H1 (cell line): ENCODE measurements at regions not wholly inside any gene's neighbourhood (a gene's known extent, or its start where the extent isn't known, plus 50 kb on each side); places are given as distances from the start of the nearest gene placed in this dataset.

Source experiments
- CEBPB ChIP-seq: IDR thresholded peaks from 2 replicates; pipeline ENCODE4 v1.6.1; 2012; ENCODE audit warnings: low read depth, low read length
- EZH2 ChIP-seq: fragments of 200-600 bp; sonication (generic); IDR thresholded peaks from 2 replicates; pipeline ENCODE4 v1.7.1; 2012; ENCODE audit warnings: low read depth, mild to moderate bottlenecking, moderate library complexity, low read length, inconsistent platforms; ENCODE audit not compliant: severe bottlenecking
- GABPA ChIP-seq: IDR thresholded peaks from 2 replicates; pipeline ENCODE4 v1.6.1; 2011; ENCODE audit warnings: mild to moderate bottlenecking, low read length, moderate library complexity, borderline replicate concordance; ENCODE audit not compliant: insufficient read depth
- KDM4A ChIP-seq: IDR thresholded peaks from one replicate; pipeline ENCODE4 v1.7.1; 2012; ENCODE audit warnings: low read depth, mild to moderate bottlenecking, moderate library complexity, low read length, inconsistent platforms; ENCODE audit not compliant: severe bottlenecking
- POLR2A ChIP-seq, 2 experiments: IDR thresholded peaks; 1 replicate in 1 of 2; 2 replicates in 1 of 2; pipeline ENCODE4 v1.6.1; 2011; ENCODE audit warnings: low read depth in 2 of 2, low read length in 2 of 2, mild to moderate bottlenecking in 2 of 2; ENCODE audit errors: control extremely low read depth in 1 of 2
- RBBP5 ChIP-seq: IDR thresholded peaks from 2 replicates; pipeline ENCODE4 v1.7.1; 2012; ENCODE audit warnings: low read depth, mild to moderate bottlenecking, inconsistent platforms, low read length, moderate library complexity, borderline replicate concordance
- TAF1 ChIP-seq: IDR thresholded peaks from 2 replicates; pipeline ENCODE4 v1.6.1; 2011; ENCODE audit warnings: mild to moderate bottlenecking, low read depth, low read length
- ZNF274 ChIP-seq: IDR thresholded peaks from 2 replicates; pipeline ENCODE4 v1.7.0; 2012; ENCODE audit warnings: low read length, borderline replicate concordance; ENCODE audit errors: extremely low read depth
- TF ChIP-seq, protein P1 (sequence below): IDR thresholded peaks from 2 replicates; pipeline ENCODE4 v1.6.1; 2012; ENCODE audit warnings: inconsistent platforms
- TF ChIP-seq, protein P2 (sequence below), 3 experiments: IDR thresholded peaks; 1 replicate in 2 of 3; 2 replicates in 1 of 3; pipeline versions ENCODE4 v1.5.1 to v1.6.1; 2011; ENCODE audit warnings: low read length in 3 of 3, mild to moderate bottlenecking in 3 of 3, inconsistent platforms in 2 of 3, low read depth in 1 of 3, moderate library complexity in 1 of 3; ENCODE audit not compliant: insufficient read depth in 1 of 3; ENCODE audit errors: control extremely low read depth in 1 of 3

DNA sequence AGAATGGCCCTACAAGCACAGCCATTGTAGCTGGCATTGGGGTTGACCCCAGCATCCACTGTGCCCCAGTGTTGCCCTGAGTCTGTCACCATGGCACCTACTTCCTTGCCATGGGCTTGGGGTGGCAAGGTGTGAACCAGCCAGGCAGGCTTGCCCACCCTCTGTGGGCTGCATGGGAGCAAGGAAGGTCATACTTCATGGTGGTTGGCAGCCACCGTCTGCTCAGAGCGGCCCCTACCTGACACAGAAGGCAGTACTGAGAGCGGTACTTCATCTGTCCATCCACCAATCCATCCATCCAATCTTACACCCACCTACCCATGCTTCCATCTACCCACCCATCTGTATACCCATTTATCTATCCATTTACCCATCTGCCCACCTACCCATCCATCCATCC, 160.1 kb downstream of the KIF26A start:
- TF ChIP-seq GABPA (no peak), KDM4A (no peak), TAF1 (no peak), CEBPB (no peak), POLR2A (IDR thresholded peaks at IDR 0.05; ENCODE audit: control extremely low read depth in 1 of 2, low read depth in 2 of 2, low read length in 2 of 2) (no peak), RBBP5 (no peak), ZNF274 (no peak), EZH2 (no peak)
- TF ChIP-seq, protein P1, sequence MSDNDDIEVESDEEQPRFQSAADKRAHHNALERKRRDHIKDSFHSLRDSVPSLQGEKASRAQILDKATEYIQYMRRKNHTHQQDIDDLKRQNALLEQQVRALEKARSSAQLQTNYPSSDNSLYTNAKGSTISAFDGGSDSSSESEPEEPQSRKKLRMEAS, result no peak
- TF ChIP-seq, protein P2, sequence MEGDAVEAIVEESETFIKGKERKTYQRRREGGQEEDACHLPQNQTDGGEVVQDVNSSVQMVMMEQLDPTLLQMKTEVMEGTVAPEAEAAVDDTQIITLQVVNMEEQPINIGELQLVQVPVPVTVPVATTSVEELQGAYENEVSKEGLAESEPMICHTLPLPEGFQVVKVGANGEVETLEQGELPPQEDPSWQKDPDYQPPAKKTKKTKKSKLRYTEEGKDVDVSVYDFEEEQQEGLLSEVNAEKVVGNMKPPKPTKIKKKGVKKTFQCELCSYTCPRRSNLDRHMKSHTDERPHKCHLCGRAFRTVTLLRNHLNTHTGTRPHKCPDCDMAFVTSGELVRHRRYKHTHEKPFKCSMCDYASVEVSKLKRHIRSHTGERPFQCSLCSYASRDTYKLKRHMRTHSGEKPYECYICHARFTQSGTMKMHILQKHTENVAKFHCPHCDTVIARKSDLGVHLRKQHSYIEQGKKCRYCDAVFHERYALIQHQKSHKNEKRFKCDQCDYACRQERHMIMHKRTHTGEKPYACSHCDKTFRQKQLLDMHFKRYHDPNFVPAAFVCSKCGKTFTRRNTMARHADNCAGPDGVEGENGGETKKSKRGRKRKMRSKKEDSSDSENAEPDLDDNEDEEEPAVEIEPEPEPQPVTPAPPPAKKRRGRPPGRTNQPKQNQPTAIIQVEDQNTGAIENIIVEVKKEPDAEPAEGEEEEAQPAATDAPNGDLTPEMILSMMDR (IDR thresholded peaks at IDR 0.05; ENCODE audit: control extremely low read depth in 1 of 3, insufficient read depth in 1 of 3, low read depth in 1 of 3, low read length in 3 of 3), result no peak
